Bronchial epithelial cell (primary cell): ENCODE measurements at regions not wholly inside any gene's neighbourhood (a gene's known extent, or its start where the extent isn't known, plus 50 kb on each side); places are given as distances from the start of the nearest gene placed in this dataset.

ENCODE experiments used
- DNase-seq: peaks from one replicate; pipeline ENCODE4 v3.0.0-alpha.2; 2010; ENCODE audit warnings: low read depth
- FAIRE-seq: peaks from 2 replicates; lab custom pipeline; 2011; peaks lifted over from hg19 to GRCh38; lab: Jason Lieb, UNC
- H3K27me3 ChIP-seq: 2 replicates; pipeline ENCODE4 v1.5.1; 2011; ENCODE audit warnings: low read length; ENCODE audit not compliant: control insufficient read depth, insufficient read depth
- H3K36me3 ChIP-seq: 2 replicates; pipeline ENCODE4 v1.5.1; 2011; ENCODE audit warnings: low read length; ENCODE audit not compliant: control insufficient read depth, insufficient read depth
- H3K4me3 ChIP-seq: 2 replicates; pipeline ENCODE4 v1.5.1; 2011; ENCODE audit warnings: mild to moderate bottlenecking, low read depth, low read length, control low read depth
- TF ChIP-seq, protein P1 (sequence below): IDR thresholded peaks from 2 replicates; pipeline ENCODE4 v1.5.1; 2011; ENCODE audit warnings: mild to moderate bottlenecking, moderate library complexity, low read length, control low read depth, inconsistent platforms; ENCODE audit not compliant: insufficient read depth, severe bottlenecking

DNA sequence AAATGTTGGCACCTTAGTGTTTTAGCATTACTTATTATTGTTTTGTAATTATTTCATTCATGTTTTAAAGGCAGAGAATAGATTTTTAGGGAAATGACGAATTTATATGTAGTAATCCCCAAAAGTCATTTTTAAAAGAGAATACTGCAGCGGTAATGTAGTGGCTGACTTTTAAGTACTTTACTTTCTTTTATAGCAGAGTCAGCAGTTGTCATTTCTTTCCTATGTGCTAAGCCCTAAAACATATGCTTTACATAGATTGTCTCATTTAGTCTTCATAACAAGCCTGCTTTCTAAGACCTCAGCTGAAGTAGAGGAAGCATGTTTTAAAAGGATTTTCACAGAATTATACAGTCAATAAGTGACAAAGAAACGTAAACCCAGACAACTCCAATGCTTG lies 102.1 kb upstream of the PEX5L start:
- no peak for DNase-seq
- TF ChIP-seq, protein P1, sequence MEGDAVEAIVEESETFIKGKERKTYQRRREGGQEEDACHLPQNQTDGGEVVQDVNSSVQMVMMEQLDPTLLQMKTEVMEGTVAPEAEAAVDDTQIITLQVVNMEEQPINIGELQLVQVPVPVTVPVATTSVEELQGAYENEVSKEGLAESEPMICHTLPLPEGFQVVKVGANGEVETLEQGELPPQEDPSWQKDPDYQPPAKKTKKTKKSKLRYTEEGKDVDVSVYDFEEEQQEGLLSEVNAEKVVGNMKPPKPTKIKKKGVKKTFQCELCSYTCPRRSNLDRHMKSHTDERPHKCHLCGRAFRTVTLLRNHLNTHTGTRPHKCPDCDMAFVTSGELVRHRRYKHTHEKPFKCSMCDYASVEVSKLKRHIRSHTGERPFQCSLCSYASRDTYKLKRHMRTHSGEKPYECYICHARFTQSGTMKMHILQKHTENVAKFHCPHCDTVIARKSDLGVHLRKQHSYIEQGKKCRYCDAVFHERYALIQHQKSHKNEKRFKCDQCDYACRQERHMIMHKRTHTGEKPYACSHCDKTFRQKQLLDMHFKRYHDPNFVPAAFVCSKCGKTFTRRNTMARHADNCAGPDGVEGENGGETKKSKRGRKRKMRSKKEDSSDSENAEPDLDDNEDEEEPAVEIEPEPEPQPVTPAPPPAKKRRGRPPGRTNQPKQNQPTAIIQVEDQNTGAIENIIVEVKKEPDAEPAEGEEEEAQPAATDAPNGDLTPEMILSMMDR, result no peak
- no peaks in the 10 kb centered on the region for H3K36me3 ChIP-seq
- FAIRE-seq, result no peak
- H3K4me3 ChIP-seq, result no peak overlapping the region
- no peaks in the 10 kb centered on the region for H3K27me3 ChIP-seq

- H3K4me3 ChIP-seq, result no peak overlapping the region
- DNase-seq (no peak), FAIRE-seq (no peak)
- TF ChIP-seq, protein P1, result no peak
- H3K36me3 ChIP-seq, result no peaks in the 10 kb centered on the region
- no peaks in the 10 kb centered on the region for H3K27me3 ChIP-seq
Observed at GRCh38 chr3:180142041-180142440, 105.3 kb upstream of the PEX5L start.

GRCh38 chr3:180142472-180142871 lies 105.7 kb upstream of the PEX5L start:
- no peak overlapping the region for H3K4me3 ChIP-seq
- no peaks in the 10 kb centered on the region for H3K36me3 ChIP-seq
- TF ChIP-seq, protein P1, result no peak
- FAIRE-seq (no peak), DNase-seq (no peak)
- no peaks in the 10 kb centered on the region for H3K27me3 ChIP-seq

- H3K27me3 ChIP-seq, result no peaks in the 10 kb centered on the region
- FAIRE-seq, result no peak
- DNase-seq, result no peak
Observed at GRCh38 chr3:180161770-180162169, 125.0 kb upstream of the PEX5L start.

DNA sequence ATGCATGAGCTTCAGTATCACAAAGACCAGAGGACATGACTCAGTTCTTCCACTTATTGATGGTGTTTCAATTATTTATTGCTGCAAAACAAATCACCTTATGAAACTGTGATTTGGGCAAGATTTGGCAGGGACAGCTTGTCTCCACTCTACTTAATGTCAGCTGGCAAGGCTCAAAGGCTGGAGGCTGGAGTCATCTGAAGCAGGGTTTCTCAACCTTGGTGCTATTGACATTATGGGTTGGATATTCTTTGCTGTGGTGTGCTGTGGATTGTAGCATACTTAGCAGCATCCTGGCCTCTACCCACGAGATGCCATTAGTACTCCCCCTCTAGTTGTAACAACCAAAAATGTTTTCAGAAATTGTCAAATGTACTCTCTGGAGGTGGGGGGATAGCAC lies 138.8 kb upstream of the PEX5L start:
- H3K4me3 ChIP-seq, result no peak overlapping the region
- no peak for FAIRE-seq
- TF ChIP-seq, protein P1, result no peak
- H3K27me3 ChIP-seq, result no peaks in the 10 kb centered on the region
- no peak for DNase-seq
- no peaks in the 10 kb centered on the region for H3K36me3 ChIP-seq

More at GRCh38 chr3:180161770-180162169, 125.0 kb upstream of the PEX5L start:
- no peak overlapping the region for H3K4me3 ChIP-seq
- no peaks in the 10 kb centered on the region for H3K36me3 ChIP-seq
- TF ChIP-seq, protein P1, result no peak

DNA sequence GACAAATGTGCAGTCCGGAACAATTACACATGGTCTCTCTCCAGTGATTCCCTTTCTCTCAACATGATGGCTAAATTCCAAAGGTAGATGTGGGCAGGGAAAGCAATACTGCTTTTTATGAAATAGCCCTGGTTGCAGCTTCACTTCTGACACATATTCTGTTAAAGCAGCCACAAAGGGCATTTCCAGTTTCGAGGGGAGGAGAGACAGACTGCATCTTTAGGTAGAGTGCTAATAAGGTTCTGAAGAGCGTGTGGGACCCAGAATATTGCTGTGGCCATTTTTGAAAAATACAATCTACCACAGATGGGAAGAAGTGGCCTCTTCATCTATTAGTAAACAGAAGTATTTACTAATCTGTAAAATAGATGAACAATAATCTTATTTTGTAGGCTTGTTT lies 139.3 kb upstream of the PEX5L start:
- TF ChIP-seq, protein P1, result no peak
- no peak overlapping the region for H3K4me3 ChIP-seq
- no peaks in the 10 kb centered on the region for H3K36me3 ChIP-seq
- no peak for DNase-seq
- FAIRE-seq, result no peak
- no peaks in the 10 kb centered on the region for H3K27me3 ChIP-seq
